ENCODE measurements at regions not wholly inside any gene's neighbourhood (a gene's known extent, or its start where the extent isn't known, plus 50 kb on each side); places are given as distances from the start of the nearest gene placed in this dataset.

DNA sequence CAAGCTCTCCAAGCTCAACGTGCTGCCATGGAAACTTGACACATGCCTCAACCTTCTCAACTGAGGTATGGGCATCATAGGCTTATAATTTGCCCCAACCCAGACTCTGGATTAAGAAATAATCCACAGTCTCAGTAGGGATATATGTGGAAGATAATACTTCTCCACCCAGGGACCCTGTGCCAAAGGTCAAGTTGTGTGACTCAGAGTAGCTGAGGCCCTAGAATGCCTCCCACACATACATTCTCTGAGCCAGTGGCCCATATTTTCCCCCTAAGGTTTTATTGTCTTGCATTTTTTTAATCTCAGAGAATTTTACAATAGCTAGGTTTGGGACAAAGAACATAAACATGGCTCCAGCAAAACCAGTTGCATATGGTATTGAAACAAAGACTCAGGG lies 283.1 kb downstream of the IDS start:
- no peaks in the 10 kb centered on the region for H4K20me1 ChIP-seq (ENCODE audit: low read length)
- H3K4me2 ChIP-seq (ENCODE audit: low read length), result no peak overlapping the region
- no peak for DNase-seq
- no peaks in the 10 kb centered on the region for H3K9me2 ChIP-seq (replicated peaks; ENCODE audit: low read length)
- no peaks in the 10 kb centered on the region for H3K27me3 ChIP-seq (ENCODE audit: low read length)
- no peaks in the 10 kb centered on the region for H3K79me2 ChIP-seq (ENCODE audit: low read length)
- no peaks in the 10 kb centered on the region for H3K9me3 ChIP-seq (ENCODE audit: low read length)
- H3K36me3 ChIP-seq (ENCODE audit: low read depth, low read length), result no peaks in the 10 kb centered on the region
- no peak overlapping the region for H3K27ac ChIP-seq (ENCODE audit: low read length)
- no TSS peak for BruUV-seq (replicated peaks)
- no peak for TF ChIP-seq EZH2 (IDR thresholded peaks at IDR 0.05; ENCODE audit: low read length, unreplicated experiment)
- TF ChIP-seq EZH2phosphoT487 (IDR thresholded peaks at IDR 0.05; ENCODE audit: borderline replicate concordance, low read length), result no peak
- TF ChIP-seq, protein P1, sequence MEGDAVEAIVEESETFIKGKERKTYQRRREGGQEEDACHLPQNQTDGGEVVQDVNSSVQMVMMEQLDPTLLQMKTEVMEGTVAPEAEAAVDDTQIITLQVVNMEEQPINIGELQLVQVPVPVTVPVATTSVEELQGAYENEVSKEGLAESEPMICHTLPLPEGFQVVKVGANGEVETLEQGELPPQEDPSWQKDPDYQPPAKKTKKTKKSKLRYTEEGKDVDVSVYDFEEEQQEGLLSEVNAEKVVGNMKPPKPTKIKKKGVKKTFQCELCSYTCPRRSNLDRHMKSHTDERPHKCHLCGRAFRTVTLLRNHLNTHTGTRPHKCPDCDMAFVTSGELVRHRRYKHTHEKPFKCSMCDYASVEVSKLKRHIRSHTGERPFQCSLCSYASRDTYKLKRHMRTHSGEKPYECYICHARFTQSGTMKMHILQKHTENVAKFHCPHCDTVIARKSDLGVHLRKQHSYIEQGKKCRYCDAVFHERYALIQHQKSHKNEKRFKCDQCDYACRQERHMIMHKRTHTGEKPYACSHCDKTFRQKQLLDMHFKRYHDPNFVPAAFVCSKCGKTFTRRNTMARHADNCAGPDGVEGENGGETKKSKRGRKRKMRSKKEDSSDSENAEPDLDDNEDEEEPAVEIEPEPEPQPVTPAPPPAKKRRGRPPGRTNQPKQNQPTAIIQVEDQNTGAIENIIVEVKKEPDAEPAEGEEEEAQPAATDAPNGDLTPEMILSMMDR (conservative IDR thresholded peaks at IDR 0.05; ENCODE audit: low read depth, low read length), result no peak
- H3K9ac ChIP-seq (ENCODE audit: low read length), result no peak overlapping the region
- H2AFZ ChIP-seq (ENCODE audit: low read length), result no peak overlapping the region
- H3K4me1 ChIP-seq (ENCODE audit: insufficient read depth, low read length), result no peaks in the 10 kb centered on the region
- ChIA-PET CTCF (no interaction called here), POLR2A (ENCODE audit: unreplicated experiment) (no interaction called here)
- intact Hi-C loops (cut with micrococcal nuclease), result no loop called here
- H3K4me3 ChIP-seq (ENCODE audit: low read length), result no peak overlapping the region
- ATAC-seq, result no peak
- no peaks in the 10 kb centered on the region for H3F3A ChIP-seq (ENCODE audit: low read length, unreplicated experiment)

- no peaks in the 10 kb centered on the region for H3K9me3 ChIP-seq (ENCODE audit: low read length)
- H3K4me2 ChIP-seq (ENCODE audit: low read length), result no peak overlapping the region
- POLR2A ChIA-PET (ENCODE audit: unreplicated experiment), result no interaction called here
- TF ChIP-seq EZH2phosphoT487 (IDR thresholded peaks at IDR 0.05; ENCODE audit: borderline replicate concordance, low read length) (no peak), EZH2 (IDR thresholded peaks at IDR 0.05; ENCODE audit: low read length, unreplicated experiment) (no peak)
- TF ChIP-seq, protein P1 (conservative IDR thresholded peaks at IDR 0.05; ENCODE audit: low read depth, low read length), result no peak
- H3K4me3 ChIP-seq (ENCODE audit: low read length), result no peak overlapping the region
- H3K36me3 ChIP-seq (ENCODE audit: low read depth, low read length), result no peaks in the 10 kb centered on the region
- CTCF ChIA-PET, result no interaction called here
- ATAC-seq (no peak), DNase-seq (no peak)
- H3K27me3 ChIP-seq (ENCODE audit: low read length), result no peaks in the 10 kb centered on the region
- no peak overlapping the region for H2AFZ ChIP-seq (ENCODE audit: low read length)
- H4K20me1 ChIP-seq (ENCODE audit: low read length), result no peaks in the 10 kb centered on the region
- no peaks in the 10 kb centered on the region for H3K9me2 ChIP-seq (replicated peaks; ENCODE audit: low read length)
- H3F3A ChIP-seq (ENCODE audit: low read length, unreplicated experiment), result no peaks in the 10 kb centered on the region
- no peak overlapping the region for H3K9ac ChIP-seq (ENCODE audit: low read length)
- H3K79me2 ChIP-seq (ENCODE audit: low read length), result no peaks in the 10 kb centered on the region
- H3K27ac ChIP-seq (ENCODE audit: low read length), result no peak overlapping the region
- intact Hi-C loops (cut with micrococcal nuclease), result no loop called here
- no TSS peak for BruUV-seq (replicated peaks)
- H3K4me1 ChIP-seq (ENCODE audit: insufficient read depth, low read length), result no peaks in the 10 kb centered on the region
Observed at GRCh38 chrX:149221230-149221629, 283.9 kb downstream of the IDS start.

GRCh38 chrX:149213264-149213663 lies 291.8 kb downstream of the IDS start:
- CTCF ChIA-PET, result no interaction called here
- BruUV-seq (replicated peaks), result no TSS peak
- DNase-seq (no peak), ATAC-seq (no peak)
- Histone ChIP-seq H2AFZ (ENCODE audit: low read length) (no peak overlapping the region), H3K9me2 (replicated peaks; ENCODE audit: low read length) (no peaks in the 10 kb centered on the region), H3K27ac (ENCODE audit: low read length) (no peak overlapping the region), H3F3A (ENCODE audit: low read length, unreplicated experiment) (no peaks in the 10 kb centered on the region), H3K9ac (ENCODE audit: low read length) (no peak overlapping the region), H3K27me3 (ENCODE audit: low read length) (no peaks in the 10 kb centered on the region), H4K20me1 (ENCODE audit: low read length) (no peaks in the 10 kb centered on the region), H3K4me1 (ENCODE audit: insufficient read depth, low read length) (no peaks in the 10 kb centered on the region), H3K4me2 (ENCODE audit: low read length) (no peak overlapping the region), H3K4me3 (ENCODE audit: low read length) (no peak overlapping the region), H3K79me2 (ENCODE audit: low read length) (no peaks in the 10 kb centered on the region), H3K36me3 (ENCODE audit: low read depth, low read length) (no peaks in the 10 kb centered on the region), H3K9me3 (ENCODE audit: low read length) (no peaks in the 10 kb centered on the region)
- POLR2A ChIA-PET (ENCODE audit: unreplicated experiment), result no interaction called here
- intact Hi-C loops (cut with micrococcal nuclease), result no loop called here
- no peak for TF ChIP-seq EZH2phosphoT487 (IDR thresholded peaks at IDR 0.05; ENCODE audit: borderline replicate concordance, low read length)
- TF ChIP-seq EZH2 (IDR thresholded peaks at IDR 0.05; ENCODE audit: low read length, unreplicated experiment), result no peak
- TF ChIP-seq, protein P1 (conservative IDR thresholded peaks at IDR 0.05; ENCODE audit: low read depth, low read length), result no peak
